LNCaP clone FGC (cell line): ENCODE measurements at regions not wholly inside any gene's neighbourhood (a gene's known extent, or its start where the extent isn't known, plus 50 kb on each side); places are given as distances from the start of the nearest gene placed in this dataset.
"Not testable (repeated sequence)": the region's sequence is repeated elsewhere in the genome, so short reads cannot be mapped to it uniquely, and the experiment has no call there.

ENCODE experiments used
- DNase-seq: peaks from one replicate; pipeline ENCODE4 v3.0.0-alpha.2; 2011; ENCODE audit warnings: low read depth
- H3K4me3 ChIP-seq: 2 replicates; pipeline ENCODE4 v1.5.1; 2011; ENCODE audit warnings: mild to moderate bottlenecking, low read depth, low read length, control low read depth
- CTCF ChIP-seq: IDR thresholded peaks from 2 replicates; pipeline ENCODE4 v1.5.1; 2012; ENCODE audit warnings: mild to moderate bottlenecking; ENCODE audit not compliant: control insufficient read depth, insufficient read depth; ENCODE audit errors: extremely low read depth

- no peak for DNase-seq
- no peak for TF ChIP-seq CTCF
- H3K4me3 ChIP-seq: no peak overlapping the region
Observed at GRCh38 chr10:53463539-53463938, 691.0 kb upstream of the MBL2 start.

- TF ChIP-seq CTCF: no peak
- H3K4me3 ChIP-seq: no peak overlapping the region
- no peak for DNase-seq
Observed at GRCh38 chr10:53458007-53458406, 685.4 kb upstream of the MBL2 start.

- no peak for DNase-seq
- TF ChIP-seq CTCF: peak; percentile 22
- no peak overlapping the region for H3K4me3 ChIP-seq
Observed at GRCh38 chr10:53453196-53453595, 680.6 kb upstream of the MBL2 start.

- DNase-seq: no peak
- H3K4me3 ChIP-seq: no peak overlapping the region
- TF ChIP-seq CTCF: no peak
Observed at GRCh38 chr10:53447576-53447975, 675.0 kb upstream of the MBL2 start.

GRCh38 chr10:53441843-53442242, 669.3 kb upstream of the MBL2 start:
- DNase-seq: no peak
- no peak for TF ChIP-seq CTCF
- no peak overlapping the region for H3K4me3 ChIP-seq

GRCh38 chr10:53440601-53441000, 668.0 kb upstream of the MBL2 start:
- no peak for DNase-seq
- TF ChIP-seq CTCF: no peak
- H3K4me3 ChIP-seq: no peak overlapping the region

- DNase-seq, H3K4me3 ChIP-seq: not testable (repeated sequence)
Observed at GRCh38 chr10:53439075-53439474, 666.5 kb upstream of the MBL2 start.

GRCh38 chr10:53434413-53434812, 661.8 kb upstream of the MBL2 start:
- DNase-seq: no peak
- TF ChIP-seq CTCF: no peak
- no peak overlapping the region for H3K4me3 ChIP-seq
